IPS-15b (cell line): ENCODE measurements at regions not wholly inside any gene's neighbourhood (a gene's known extent, or its start where the extent isn't known, plus 50 kb on each side); places are given as distances from the start of the nearest gene placed in this dataset.
"Not testable (repeated sequence)": the region's sequence is repeated elsewhere in the genome, so short reads cannot be mapped to it uniquely, and the experiment has no call there.

Experiments used
- H3K27me3 ChIP-seq: one replicate; pipeline ENCODE4 v1.6.1; 2013; ENCODE audit warnings: low read length; ENCODE audit not compliant: control insufficient read depth, insufficient read depth
- H3K36me3 ChIP-seq: one replicate; pipeline ENCODE4 v1.6.1; 2013; ENCODE audit warnings: low read length; ENCODE audit not compliant: control insufficient read depth, insufficient read depth
- H3K4me1 ChIP-seq: one replicate; pipeline ENCODE4 v1.6.1; 2013; ENCODE audit warnings: mild to moderate bottlenecking, low read length; ENCODE audit not compliant: control insufficient read depth, insufficient read depth
- H3K4me3 ChIP-seq: one replicate; pipeline ENCODE4 v1.5.1; 2013; ENCODE audit warnings: low read depth, low read length
- H3K9ac ChIP-seq: one replicate; pipeline ENCODE4 v1.6.1; 2013; ENCODE audit warnings: low read depth, mild to moderate bottlenecking, low read length
- H3K9me3 ChIP-seq: one replicate; pipeline ENCODE4 v1.6.1; 2013; ENCODE audit warnings: mild to moderate bottlenecking, low read length; ENCODE audit not compliant: control insufficient read depth, insufficient read depth

GRCh38 chr7:114085313-114085591 is 166.4 kb upstream of the PPP1R3A start:
- no peaks in the 10 kb centered on the region for H3K9me3 ChIP-seq
- H3K4me1 ChIP-seq: peaks cover 13% of the 10 kb centered on the region
- H3K4me3 ChIP-seq: peak overlapping the region; percentile 81
- H3K36me3 ChIP-seq: no peaks in the 10 kb centered on the region
- H3K27me3 ChIP-seq: peaks cover 72% of the 10 kb centered on the region
- H3K9ac ChIP-seq: peak overlapping the region; percentile 71

- Histone ChIP-seq H3K9ac (peak overlapping the region; percentile 71), H3K4me3 (peak overlapping the region; percentile 81), H3K27me3 (peaks cover 68% of the 10 kb centered on the region)
These were observed 165.9 kb upstream of the PPP1R3A start for GRCh38 chr7:114084472-114085312.

GRCh38 chr7:114084002-114084471 is 165.2 kb upstream of the PPP1R3A start:
- peaks cover 64% of the 10 kb centered on the region for H3K27me3 ChIP-seq
- no peaks in the 10 kb centered on the region for H3K9me3 ChIP-seq
- H3K36me3 ChIP-seq: no peaks in the 10 kb centered on the region
- H3K4me1 ChIP-seq: peaks cover 13% of the 10 kb centered on the region
- peak overlapping the region; percentile 81 for H3K4me3 ChIP-seq
- H3K9ac ChIP-seq: peak overlapping the region; percentile 19

More at GRCh38 chr7:114084472-114085312, 165.9 kb upstream of the PPP1R3A start:
- Histone ChIP-seq H3K36me3 (no peaks in the 10 kb centered on the region), H3K4me1 (peaks cover 13% of the 10 kb centered on the region), H3K9me3 (no peaks in the 10 kb centered on the region)

GRCh38 chr7:114083166-114084001 is 164.6 kb upstream of the PPP1R3A start:
- Histone ChIP-seq H3K9ac (peak overlapping the region; percentile 17), H3K4me3 (peak overlapping the region; percentile 81), H3K9me3 (no peaks in the 10 kb centered on the region), H3K27me3 (peaks cover 58% of the 10 kb centered on the region), H3K4me1 (peaks cover 11% of the 10 kb centered on the region), H3K36me3 (no peaks in the 10 kb centered on the region)

- peaks cover 51% of the 10 kb centered on the region for H3K27me3 ChIP-seq
- H3K9me3 ChIP-seq: no peaks in the 10 kb centered on the region
- H3K4me3 ChIP-seq: peak overlapping the region; percentile 81
- peaks cover 8% of the 10 kb centered on the region for H3K4me1 ChIP-seq
- peak overlapping the region; percentile 17 for H3K9ac ChIP-seq
- H3K36me3 ChIP-seq: no peaks in the 10 kb centered on the region
These were observed 163.9 kb upstream of the PPP1R3A start for GRCh38 chr7:114082642-114083165.

GRCh38 chr7:114081606-114082425 is 163.0 kb upstream of the PPP1R3A start:
- Histone ChIP-seq H3K9ac (no peak overlapping the region), H3K36me3 (no peaks in the 10 kb centered on the region), H3K9me3 (no peaks in the 10 kb centered on the region), H3K4me1 (peaks cover 8% of the 10 kb centered on the region), H3K27me3 (peaks cover 42% of the 10 kb centered on the region), H3K4me3 (no peak overlapping the region)

- not testable (repeated sequence) for H3K36me3 ChIP-seq, H3K4me1 ChIP-seq, H3K4me3 ChIP-seq
These were observed 158.3 kb upstream of the PPP1R3A start for GRCh38 chr7:114077158-114077524.

GRCh38 chr7:114076392-114077157 is 157.8 kb upstream of the PPP1R3A start:
- not testable (repeated sequence) for H3K4me3 ChIP-seq, H3K9ac ChIP-seq, H3K27me3 ChIP-seq, H3K9me3 ChIP-seq, H3K4me1 ChIP-seq, H3K36me3 ChIP-seq

More at GRCh38 chr7:114077158-114077524, 158.3 kb upstream of the PPP1R3A start:
- H3K9ac ChIP-seq, H3K9me3 ChIP-seq, H3K27me3 ChIP-seq: not testable (repeated sequence)

- Histone ChIP-seq H3K9ac (no peak overlapping the region), H3K27me3 (no peaks in the 10 kb centered on the region), H3K9me3 (no peaks in the 10 kb centered on the region), H3K4me1 (no peaks in the 10 kb centered on the region), H3K4me3 (no peak overlapping the region), H3K36me3 (no peaks in the 10 kb centered on the region)
These were observed 154.9 kb upstream of the PPP1R3A start for GRCh38 chr7:114073701-114074100.

GRCh38 chr7:114070246-114070645 is 151.4 kb upstream of the PPP1R3A start:
- no peaks in the 10 kb centered on the region for H3K27me3 ChIP-seq
- no peak overlapping the region for H3K9ac ChIP-seq
- no peaks in the 10 kb centered on the region for H3K9me3 ChIP-seq
- H3K4me3 ChIP-seq: no peak overlapping the region
- H3K36me3 ChIP-seq: no peaks in the 10 kb centered on the region
- H3K4me1 ChIP-seq: no peaks in the 10 kb centered on the region

- Histone ChIP-seq H3K9ac (no peak overlapping the region), H3K4me3 (no peak overlapping the region), H3K36me3 (no peaks in the 10 kb centered on the region), H3K27me3 (no peaks in the 10 kb centered on the region), H3K9me3 (no peaks in the 10 kb centered on the region), H3K4me1 (no peaks in the 10 kb centered on the region)
These were observed 144.0 kb upstream of the PPP1R3A start for GRCh38 chr7:114062810-114063209.
